KMS-11 (cell line): ENCODE measurements at regions not wholly inside any gene's neighbourhood (a gene's known extent, or its start where the extent isn't known, plus 50 kb on each side); places are given as distances from the start of the nearest gene placed in this dataset.

ENCODE experiments used
- H2AFZ ChIP-seq: fragments of 200-600 bp; sonication (generic); 2 replicates; pipeline ENCODE4 v1.6.1; 2016; ENCODE audit warnings: antibody characterized with exemption, mixed run types, low read depth
- H3K27ac ChIP-seq: fragments of 200-600 bp; sonication (generic); 2 replicates; pipeline ENCODE4 v1.6.1; 2016; ENCODE audit warnings: mild to moderate bottlenecking, mixed run types
- H3K27me3 ChIP-seq: fragments of 200-600 bp; sonication (generic); 2 replicates; pipeline ENCODE4 v1.6.1; 2017; ENCODE audit warnings: mild to moderate bottlenecking, low read depth, mixed run types, moderate library complexity; ENCODE audit not compliant: insufficient read depth
- H3K36me3 ChIP-seq: fragments of 200-600 bp; sonication (generic); 2 replicates; pipeline ENCODE4 v1.6.1; 2017; ENCODE audit warnings: mild to moderate bottlenecking, mixed run types; ENCODE audit not compliant: insufficient read depth
- H3K4me1 ChIP-seq: fragments of 200-600 bp; sonication (generic); 2 replicates; pipeline ENCODE4 v1.6.1; 2016; ENCODE audit warnings: mild to moderate bottlenecking, low read depth, mixed run types; ENCODE audit not compliant: poor library complexity, severe bottlenecking
- H3K4me2 ChIP-seq: fragments of 200-600 bp; sonication (generic); 2 replicates; pipeline ENCODE4 v1.7.0; 2016; ENCODE audit warnings: mild to moderate bottlenecking, mixed run types
- H3K4me3 ChIP-seq: fragments of 200-600 bp; sonication (generic); IDR thresholded peaks from 2 replicates; pipeline ENCODE4 v1.6.1; 2017; ENCODE audit warnings: low read depth, low read length, mixed read lengths; ENCODE audit not compliant: insufficient read depth
- H3K79me2 ChIP-seq: fragments of 200-600 bp; sonication (generic); 2 replicates; pipeline ENCODE4 v1.6.1; 2016; ENCODE audit warnings: low read depth, mixed run types; ENCODE audit not compliant: insufficient read depth
- H3K9ac ChIP-seq: fragments of 200-600 bp; sonication (generic); 2 replicates; pipeline ENCODE4 v1.6.1; 2016; ENCODE audit warnings: mild to moderate bottlenecking, mixed run types
- H4K20me1 ChIP-seq: fragments of 200-600 bp; sonication (generic); 2 replicates; pipeline ENCODE4 v1.6.1; 2016; ENCODE audit warnings: mild to moderate bottlenecking, mixed run types; ENCODE audit not compliant: insufficient read depth
- CTCF ChIP-seq: fragments of 200-600 bp; sonication (generic); conservative IDR thresholded peaks from 2 replicates; pipeline ENCODE4 v1.6.1; 2017; ENCODE audit warnings: low read depth, mild to moderate bottlenecking, antibody characterized with exemption, low read length, moderate library complexity, mixed read lengths

GRCh38 chr11:122598971-122599370 is 56.6 kb upstream of the UBASH3B start:
- Histone ChIP-seq H3K9ac (no peak overlapping the region), H3K27me3 (no peaks in the 10 kb centered on the region), H3K79me2 (no peaks in the 10 kb centered on the region), H3K4me3 (no peak overlapping the region), H2AFZ (no peak overlapping the region), H4K20me1 (no peaks in the 10 kb centered on the region), H3K36me3 (no peaks in the 10 kb centered on the region), H3K4me2 (no peak overlapping the region), H3K27ac (no peak overlapping the region), H3K4me1 (no peaks in the 10 kb centered on the region)
- no peak for TF ChIP-seq CTCF

GRCh38 chr11:122597511-122597910 is 58.0 kb upstream of the UBASH3B start:
- H4K20me1 ChIP-seq: no peaks in the 10 kb centered on the region

GRCh38 chr11:122594986-122595645 is 60.4 kb upstream of the UBASH3B start:
- H3K9ac ChIP-seq: no peak overlapping the region
- H3K4me2 ChIP-seq: no peak overlapping the region
- no peaks in the 10 kb centered on the region for H4K20me1 ChIP-seq
- no peaks in the 10 kb centered on the region for H3K4me1 ChIP-seq
- H3K36me3 ChIP-seq: no peaks in the 10 kb centered on the region
- H3K4me3 ChIP-seq: no peak overlapping the region
- TF ChIP-seq CTCF: no peak
- no peaks in the 10 kb centered on the region for H3K27me3 ChIP-seq
- H2AFZ ChIP-seq: no peak overlapping the region
- H3K27ac ChIP-seq: no peak overlapping the region
- H3K79me2 ChIP-seq: no peaks in the 10 kb centered on the region

More at GRCh38 chr11:122597511-122597910, 58.0 kb upstream of the UBASH3B start:
- no peaks in the 10 kb centered on the region for H3K79me2 ChIP-seq
- no peaks in the 10 kb centered on the region for H3K4me1 ChIP-seq
- TF ChIP-seq CTCF: no peak
- H3K27me3 ChIP-seq: no peaks in the 10 kb centered on the region
- no peak overlapping the region for H2AFZ ChIP-seq
- H3K36me3 ChIP-seq: no peaks in the 10 kb centered on the region
- no peak overlapping the region for H3K4me2 ChIP-seq
- no peak overlapping the region for H3K4me3 ChIP-seq
- no peak overlapping the region for H3K9ac ChIP-seq
- H3K27ac ChIP-seq: no peak overlapping the region

GRCh38 chr11:122593473-122594420 is 61.8 kb upstream of the UBASH3B start:
- Histone ChIP-seq H3K36me3 (no peaks in the 10 kb centered on the region), H3K27ac (no peak overlapping the region), H3K9ac (no peak overlapping the region), H3K27me3 (no peaks in the 10 kb centered on the region), H3K4me2 (no peak overlapping the region), H3K4me3 (no peak overlapping the region), H3K79me2 (no peaks in the 10 kb centered on the region), H4K20me1 (no peaks in the 10 kb centered on the region), H3K4me1 (no peaks in the 10 kb centered on the region), H2AFZ (no peak overlapping the region)
- no peak for TF ChIP-seq CTCF
